Liver (tissue), 2 donors: ENCODE measurements at regions not wholly inside any gene's neighbourhood (a gene's known extent, or its start where the extent isn't known, plus 50 kb on each side); places are given as distances from the start of the nearest gene placed in this dataset.

Source experiments
- CTCF ChIP-seq: fragments of 150-350 bp; IDR thresholded peaks from 2 replicates; pipeline ENCODE4 v1.5.1; 2017; ENCODE audit warnings: improper control_type of control experiment, low read depth, low read length; ENCODE audit not compliant: missing input control
- REST ChIP-seq: IDR thresholded peaks from 2 replicates; pipeline ENCODE4 v1.6.1; 2016; ENCODE audit warnings: antibody characterized with exemption, mild to moderate bottlenecking
- donor health status: healthy.

GRCh38 chr12:87513536-87514280 is 515.5 kb downstream of the C12orf50 start:
- TF ChIP-seq CTCF (no peak), REST (no peak)
